ENCODE measurements at regions not wholly inside any gene's neighbourhood (a gene's known extent, or its start where the extent isn't known, plus 50 kb on each side); places are given as distances from the start of the nearest gene placed in this dataset.

DNA sequence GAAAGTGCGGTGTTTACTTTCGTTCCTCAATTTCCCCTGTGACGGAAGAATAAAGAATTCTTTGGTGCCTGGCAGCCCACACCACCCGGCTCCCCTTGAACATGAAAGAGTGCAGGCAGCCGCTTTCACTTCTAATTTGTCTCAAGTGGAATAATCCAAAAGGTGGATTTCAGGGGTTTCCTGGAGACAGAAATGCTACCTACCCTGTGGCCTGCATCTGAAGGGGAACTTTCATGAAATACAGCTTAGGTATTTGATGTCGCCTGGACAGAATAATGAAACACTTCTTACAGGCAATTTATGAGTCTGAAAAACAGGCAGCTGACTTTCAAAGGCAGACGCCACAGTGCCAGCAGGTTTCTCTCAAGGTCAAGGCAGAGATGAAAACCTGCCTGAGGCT lies 169.5 kb upstream of the USP24 start:
- Mint-ChIP-seq H3K4me1 (ENCODE audit: low read depth) (no peaks in the 10 kb centered on the region), H3K27ac (no peak overlapping the region), H3K4me3 (no peak overlapping the region), H3K36me3 (ENCODE audit: low read depth) (0 out of 2 replicates have a peak, but pooled peaks cover 4% of the 10 kb centered on the region), H3K9me3 (peaks cover 3% of the 10 kb centered on the region; the same call in 1 of the 2 replicates), H3K27me3 (ENCODE audit: insufficient read depth) (peaks cover 4% of the 10 kb centered on the region)
- DNase-seq = no peak
- TF ChIP-seq, protein P1, sequence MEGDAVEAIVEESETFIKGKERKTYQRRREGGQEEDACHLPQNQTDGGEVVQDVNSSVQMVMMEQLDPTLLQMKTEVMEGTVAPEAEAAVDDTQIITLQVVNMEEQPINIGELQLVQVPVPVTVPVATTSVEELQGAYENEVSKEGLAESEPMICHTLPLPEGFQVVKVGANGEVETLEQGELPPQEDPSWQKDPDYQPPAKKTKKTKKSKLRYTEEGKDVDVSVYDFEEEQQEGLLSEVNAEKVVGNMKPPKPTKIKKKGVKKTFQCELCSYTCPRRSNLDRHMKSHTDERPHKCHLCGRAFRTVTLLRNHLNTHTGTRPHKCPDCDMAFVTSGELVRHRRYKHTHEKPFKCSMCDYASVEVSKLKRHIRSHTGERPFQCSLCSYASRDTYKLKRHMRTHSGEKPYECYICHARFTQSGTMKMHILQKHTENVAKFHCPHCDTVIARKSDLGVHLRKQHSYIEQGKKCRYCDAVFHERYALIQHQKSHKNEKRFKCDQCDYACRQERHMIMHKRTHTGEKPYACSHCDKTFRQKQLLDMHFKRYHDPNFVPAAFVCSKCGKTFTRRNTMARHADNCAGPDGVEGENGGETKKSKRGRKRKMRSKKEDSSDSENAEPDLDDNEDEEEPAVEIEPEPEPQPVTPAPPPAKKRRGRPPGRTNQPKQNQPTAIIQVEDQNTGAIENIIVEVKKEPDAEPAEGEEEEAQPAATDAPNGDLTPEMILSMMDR (IDR thresholded peaks at IDR 0.05) = no peak

DNA sequence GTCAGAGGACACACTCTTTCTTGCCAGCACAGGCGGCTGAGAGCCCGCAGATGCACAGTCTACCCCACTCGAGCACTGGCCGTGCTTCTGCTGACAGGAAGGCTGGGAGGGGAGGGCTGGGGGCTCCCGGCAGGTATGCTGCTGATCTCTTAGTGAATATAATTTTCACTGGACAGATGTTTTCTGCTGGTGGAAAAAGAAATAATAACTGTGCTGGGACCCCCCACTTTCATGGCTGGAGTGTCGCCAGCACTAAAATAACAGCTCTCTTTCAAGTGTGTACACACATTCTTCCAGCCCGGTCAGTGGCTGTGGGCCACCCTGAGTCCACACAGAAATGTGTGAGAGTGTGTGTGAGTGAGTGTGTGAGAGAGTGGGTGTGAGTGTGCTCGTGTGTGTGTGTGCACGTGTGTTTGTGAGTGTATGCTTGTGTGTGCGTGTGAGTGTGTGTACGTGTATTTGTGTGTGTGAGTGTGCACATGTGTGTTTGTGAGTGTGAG lies 167.7 kb upstream of the USP24 start:
- TF ChIP-seq, protein P1 (IDR thresholded peaks at IDR 0.05) = no peak
- Mint-ChIP-seq H3K27ac (no peak overlapping the region), H3K36me3 (ENCODE audit: low read depth) (no peaks in the 10 kb centered on the region), H3K4me3 (no peak overlapping the region), H3K4me1 (ENCODE audit: low read depth) (peaks cover 14% of the 10 kb centered on the region; the same call in 1 of the 2 replicates), H3K27me3 (ENCODE audit: insufficient read depth) (peaks cover 4% of the 10 kb centered on the region), H3K9me3 (peaks cover under 1% of the 10 kb centered on the region; the same call in 1 of the 2 replicates)
- DNase-seq = no peak

DNA sequence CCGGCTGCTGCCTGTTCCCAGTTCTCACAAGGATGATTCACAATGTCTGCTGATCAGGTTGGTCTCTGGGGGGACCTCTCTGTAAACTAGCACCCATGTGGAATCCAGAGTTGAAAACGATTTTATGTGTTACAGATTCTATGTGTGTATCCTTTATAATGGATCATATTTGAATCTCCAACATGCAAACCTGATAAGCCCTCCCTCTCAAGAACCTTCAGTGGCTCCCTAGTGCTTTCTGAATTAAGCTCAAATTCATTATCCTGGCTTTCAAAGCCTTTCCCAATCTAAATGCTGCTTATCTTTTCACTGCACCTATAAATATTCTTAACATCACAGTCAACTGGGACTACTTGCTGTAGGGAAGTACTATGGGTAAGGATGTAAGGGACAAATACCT lies 166.8 kb upstream of the USP24 start:
- TF ChIP-seq, protein P1 (IDR thresholded peaks at IDR 0.05) = no peak
- Mint-ChIP-seq H3K4me3 (no peak overlapping the region), H3K27me3 (ENCODE audit: insufficient read depth) (peaks cover 4% of the 10 kb centered on the region; the same call in 1 of the 2 replicates), H3K36me3 (ENCODE audit: low read depth) (no peaks in the 10 kb centered on the region), H3K4me1 (ENCODE audit: low read depth) (peaks cover 14% of the 10 kb centered on the region; the same call in 1 of the 2 replicates), H3K27ac (no peak overlapping the region), H3K9me3 (no peaks in the 10 kb centered on the region)
- no peak for DNase-seq

DNA sequence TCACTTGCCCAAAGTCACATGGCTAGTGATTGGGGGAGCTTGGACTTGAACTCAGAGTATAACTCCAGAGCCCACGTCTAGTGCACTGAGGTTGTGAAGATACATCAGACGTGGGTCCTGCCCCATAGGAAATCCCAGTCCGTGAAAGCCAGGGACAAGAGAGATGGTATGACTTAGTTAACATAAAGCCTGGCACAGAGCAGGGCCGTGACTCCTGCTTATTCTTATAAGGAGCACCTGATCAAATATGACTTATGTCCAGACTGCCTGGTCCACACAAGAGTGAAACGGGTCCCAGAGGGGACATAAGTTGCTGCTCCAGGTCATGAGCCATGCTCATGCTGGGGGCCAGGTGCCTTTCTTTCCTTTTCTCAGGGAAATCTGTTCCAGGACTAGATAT lies 166.3 kb upstream of the USP24 start:
- Mint-ChIP-seq H3K4me1 (ENCODE audit: low read depth) (peaks cover 14% of the 10 kb centered on the region; the same call in 1 of the 2 replicates), H3K36me3 (ENCODE audit: low read depth) (no peaks in the 10 kb centered on the region), H3K27me3 (ENCODE audit: insufficient read depth) (peaks cover 4% of the 10 kb centered on the region; the same call in 1 of the 2 replicates), H3K9me3 (no peaks in the 10 kb centered on the region), H3K4me3 (no peak overlapping the region), H3K27ac (no peak overlapping the region)
- no peak for DNase-seq
- TF ChIP-seq, protein P1 (IDR thresholded peaks at IDR 0.05) = no peak

DNA sequence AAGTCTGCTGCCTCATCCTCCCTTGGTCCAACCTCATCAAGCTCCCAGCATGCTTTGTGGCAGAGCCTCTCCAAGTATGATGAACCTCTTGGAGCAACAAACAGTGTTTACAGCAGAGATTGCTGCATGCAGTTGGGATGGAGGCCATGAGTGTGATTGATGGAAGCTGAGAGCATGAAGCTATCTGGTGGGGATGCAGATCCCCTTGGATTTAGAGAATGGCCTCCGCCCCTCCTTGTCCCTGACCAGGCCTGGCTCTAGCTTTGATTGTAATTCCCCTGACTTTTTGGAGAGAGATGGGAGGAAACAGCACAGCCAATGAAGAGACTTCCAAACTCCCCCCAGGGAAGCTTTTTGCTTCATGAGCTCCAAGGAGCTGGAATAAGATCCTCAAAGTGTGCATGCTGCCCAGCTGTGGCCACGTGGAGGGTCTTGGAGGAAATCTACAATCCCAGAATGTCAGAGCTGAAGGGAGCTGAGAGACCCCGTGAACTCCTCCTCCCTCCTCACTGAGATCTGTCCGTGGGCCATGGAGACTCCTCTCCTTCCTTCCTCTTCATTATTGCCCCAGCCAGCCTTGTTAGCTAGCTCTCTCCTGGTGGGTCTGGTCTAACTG lies 165.3 kb upstream of the USP24 start:
- 0 out of 2 replicates have a peak, but pooled peaks cover 2% of the 10 kb centered on the region for H3K27me3 Mint-ChIP-seq (ENCODE audit: insufficient read depth)

More for the DNA sequence above, 165.3 kb upstream of the USP24 start:
- no peaks in the 10 kb centered on the region for H3K9me3 Mint-ChIP-seq
- TF ChIP-seq, protein P1 (IDR thresholded peaks at IDR 0.05) = no peak
- no peak overlapping the region for H3K4me3 Mint-ChIP-seq
- DNase-seq = no peak
- no peaks in the 10 kb centered on the region for H3K36me3 Mint-ChIP-seq (ENCODE audit: low read depth)
- H3K4me1 Mint-ChIP-seq (ENCODE audit: low read depth) = peaks cover 20% of the 10 kb centered on the region
- no peak overlapping the region; the same call in 1 of the 2 replicates for H3K27ac Mint-ChIP-seq
